ENCODE measurements at regions not wholly inside any gene's neighbourhood (a gene's known extent, or its start where the extent isn't known, plus 50 kb on each side); places are given as distances from the start of the nearest gene placed in this dataset.
"Not testable (repeated sequence)": the region's sequence is repeated elsewhere in the genome, so short reads cannot be mapped to it uniquely, and the experiment has no call there.

- intact Hi-C loops (cut with DNase I) = no loop called here
- DNase-seq (ENCODE audit: missing footprints) (no peak), ATAC-seq (no peak)
Observed at GRCh38 chr3:110881069-110881468, 190.5 kb upstream of the NECTIN3 start.

- DNase-seq (ENCODE audit: missing footprints) (no peak), ATAC-seq (no peak)
- intact Hi-C loops (cut with DNase I) = no loop called here
Observed at GRCh38 chr3:110886222-110886893, 185.3 kb upstream of the NECTIN3 start.

GRCh38 chr3:110887176-110887575, 184.4 kb upstream of the NECTIN3 start:
- no peak for ATAC-seq
- no peak for DNase-seq (ENCODE audit: missing footprints)
- intact Hi-C loops (cut with DNase I) = no loop called here

GRCh38 chr3:110888625-110889375, 182.8 kb upstream of the NECTIN3 start:
- ATAC-seq; DNase-seq (ENCODE audit: missing footprints); intact Hi-C loops (cut with DNase I): not testable (repeated sequence)

- ATAC-seq; DNase-seq (ENCODE audit: missing footprints); intact Hi-C loops (cut with DNase I): not testable (repeated sequence)
Observed at GRCh38 chr3:110889376-110889699, 182.3 kb upstream of the NECTIN3 start.

- intact Hi-C loops (cut with DNase I) = no loop called here
- no peak for DNase-seq (ENCODE audit: missing footprints)
- ATAC-seq = no peak
Observed at GRCh38 chr3:110894574-110894973, 177.0 kb upstream of the NECTIN3 start.

- ATAC-seq (no peak), DNase-seq (ENCODE audit: missing footprints) (no peak)
- intact Hi-C loops (cut with DNase I) = no loop called here
Observed at GRCh38 chr3:110895054-110895453, 176.6 kb upstream of the NECTIN3 start.

GRCh38 chr3:110897046-110897445, 174.6 kb upstream of the NECTIN3 start:
- DNase-seq (ENCODE audit: missing footprints) = no peak
- intact Hi-C loops (cut with DNase I) = no loop called here
- ATAC-seq = no peak

GRCh38 chr3:110900576-110900975, 171.0 kb upstream of the NECTIN3 start:
- intact Hi-C loops (cut with DNase I) = no loop called here
- no peak for DNase-seq (ENCODE audit: missing footprints)
- no peak for ATAC-seq

- ATAC-seq (no peak), DNase-seq (ENCODE audit: missing footprints) (no peak)
- intact Hi-C loops (cut with DNase I) = no loop called here
Observed at GRCh38 chr3:110901536-110901935, 170.1 kb upstream of the NECTIN3 start.

GRCh38 chr3:110902453-110903085, 169.0 kb upstream of the NECTIN3 start:
- ATAC-seq (no peak), DNase-seq (ENCODE audit: missing footprints) (no peak)
- intact Hi-C loops (cut with DNase I) = no loop called here

GRCh38 chr3:110903771-110904519, 167.7 kb upstream of the NECTIN3 start:
- intact Hi-C loops (cut with DNase I) = no loop called here
- ATAC-seq = no peak

GRCh38 chr3:110904520-110904890, 167.1 kb upstream of the NECTIN3 start:
- ATAC-seq = no peak
- no peak for DNase-seq (ENCODE audit: missing footprints)
- intact Hi-C loops (cut with DNase I) = no loop called here

More at GRCh38 chr3:110903771-110904519, 167.7 kb upstream of the NECTIN3 start:
- no peak for DNase-seq (ENCODE audit: missing footprints)

- no peak for ATAC-seq
- no peak for DNase-seq (ENCODE audit: missing footprints)
- intact Hi-C loops (cut with DNase I) = no loop called here
Observed at GRCh38 chr3:110905121-110905520, 166.5 kb upstream of the NECTIN3 start.

GRCh38 chr3:110909839-110910238, 161.8 kb upstream of the NECTIN3 start:
- ATAC-seq (no peak), DNase-seq (ENCODE audit: missing footprints) (no peak)
- intact Hi-C loops (cut with DNase I) = no loop called here

GRCh38 chr3:110910346-110910955, 161.2 kb upstream of the NECTIN3 start:
- no peak for ATAC-seq
- intact Hi-C loops (cut with DNase I) = no loop called here
- no peak for DNase-seq (ENCODE audit: missing footprints)

GRCh38 chr3:110918963-110919362, 152.7 kb upstream of the NECTIN3 start:
- DNase-seq (ENCODE audit: missing footprints) (no peak), ATAC-seq (no peak)
- intact Hi-C loops (cut with DNase I) = no loop called here

GRCh38 chr3:110925798-110926197, 145.8 kb upstream of the NECTIN3 start:
- intact Hi-C loops (cut with DNase I) = no loop called here
- no peak for ATAC-seq
- DNase-seq (ENCODE audit: missing footprints) = no peak

GRCh38 chr3:110928016-110928662, 143.5 kb upstream of the NECTIN3 start:
- DNase-seq (ENCODE audit: missing footprints) (no peak), ATAC-seq (no peak)
- intact Hi-C loops (cut with DNase I) = no loop called here
